ENCODE measurements at regions not wholly inside any gene's neighbourhood (a gene's known extent, or its start where the extent isn't known, plus 50 kb on each side); places are given as distances from the start of the nearest gene placed in this dataset.

DNA sequence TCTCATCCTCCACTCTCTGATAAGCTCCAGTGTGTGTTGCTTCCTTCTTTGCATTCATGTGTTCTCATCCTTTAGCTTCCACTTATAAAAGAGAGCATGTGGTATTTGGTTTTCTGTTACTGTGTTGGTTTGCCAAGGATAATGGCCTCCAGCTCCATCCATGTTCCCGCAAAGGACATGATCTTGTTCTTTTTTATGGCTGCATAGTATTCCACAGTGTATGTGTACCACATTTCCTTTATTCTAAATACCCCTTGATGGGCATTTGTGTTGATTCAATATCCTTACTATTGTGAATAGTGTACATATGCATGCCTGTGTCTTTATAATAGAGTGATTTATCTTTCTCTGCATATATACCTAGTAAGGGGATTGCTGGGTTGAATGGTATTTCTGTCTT, 155.1 kb downstream of the DCK start:
- Histone ChIP-seq H3K4me3 (no peak overlapping the region), H3K36me3 (no peaks in the 10 kb centered on the region), H3K9me3 (peaks cover 0 to 4% (median 0%) of the 10 kb centered on the region in 4 donors), H3K4me1 (no peaks in the 10 kb centered on the region), H3K27me3 (no peaks in the 10 kb centered on the region), H3K27ac (no peak overlapping the region)
- WGBS, 2 donors: 86 to 95% methylated on average over 1 of the region's 1 CpG
- TF ChIP-seq, protein P1, sequence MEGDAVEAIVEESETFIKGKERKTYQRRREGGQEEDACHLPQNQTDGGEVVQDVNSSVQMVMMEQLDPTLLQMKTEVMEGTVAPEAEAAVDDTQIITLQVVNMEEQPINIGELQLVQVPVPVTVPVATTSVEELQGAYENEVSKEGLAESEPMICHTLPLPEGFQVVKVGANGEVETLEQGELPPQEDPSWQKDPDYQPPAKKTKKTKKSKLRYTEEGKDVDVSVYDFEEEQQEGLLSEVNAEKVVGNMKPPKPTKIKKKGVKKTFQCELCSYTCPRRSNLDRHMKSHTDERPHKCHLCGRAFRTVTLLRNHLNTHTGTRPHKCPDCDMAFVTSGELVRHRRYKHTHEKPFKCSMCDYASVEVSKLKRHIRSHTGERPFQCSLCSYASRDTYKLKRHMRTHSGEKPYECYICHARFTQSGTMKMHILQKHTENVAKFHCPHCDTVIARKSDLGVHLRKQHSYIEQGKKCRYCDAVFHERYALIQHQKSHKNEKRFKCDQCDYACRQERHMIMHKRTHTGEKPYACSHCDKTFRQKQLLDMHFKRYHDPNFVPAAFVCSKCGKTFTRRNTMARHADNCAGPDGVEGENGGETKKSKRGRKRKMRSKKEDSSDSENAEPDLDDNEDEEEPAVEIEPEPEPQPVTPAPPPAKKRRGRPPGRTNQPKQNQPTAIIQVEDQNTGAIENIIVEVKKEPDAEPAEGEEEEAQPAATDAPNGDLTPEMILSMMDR (IDR thresholded peaks at IDR 0.05): no peak
- TF ChIP-seq POLR2A (IDR thresholded peaks at IDR 0.05): no peak
- TF ChIP-seq EP300 (IDR thresholded peaks at IDR 0.05): no peak
- DNase-seq (ENCODE audit: low spot score in 2 of 2): no peak

- no peak overlapping the region for H3K4me3 ChIP-seq
- no peak for DNase-seq (ENCODE audit: low spot score in 2 of 2)
- no peaks in the 10 kb centered on the region for H3K36me3 ChIP-seq
- TF ChIP-seq, protein P1 (IDR thresholded peaks at IDR 0.05): no peak
- TF ChIP-seq EP300 (IDR thresholded peaks at IDR 0.05) (no peak), POLR2A (IDR thresholded peaks at IDR 0.05) (no peak)
- WGBS, 2 donors: 81 to 82% methylated on average over 2 of the region's 2 CpGs
- H3K27ac ChIP-seq: no peak overlapping the region
- no peaks in the 10 kb centered on the region for H3K4me1 ChIP-seq
- peaks cover 0 to 4% (median 0%) of the 10 kb centered on the region in 4 donors for H3K9me3 ChIP-seq
- no peaks in the 10 kb centered on the region for H3K27me3 ChIP-seq
These were observed 157.6 kb downstream of the DCK start for GRCh38 chr4:71151054-71151453.

- WGBS, 2 donors: 43 to 51% methylated on average over 4 of the region's 4 CpGs
- TF ChIP-seq EP300 (IDR thresholded peaks at IDR 0.05) (no peak), POLR2A (IDR thresholded peaks at IDR 0.05) (no peak)
- TF ChIP-seq, protein P1 (IDR thresholded peaks at IDR 0.05): no peak
- Histone ChIP-seq H3K27ac (no peak overlapping the region), H3K4me1 (no peaks in the 10 kb centered on the region), H3K36me3 (no peaks in the 10 kb centered on the region), H3K4me3 (no peak overlapping the region), H3K27me3 (no peaks in the 10 kb centered on the region), H3K9me3 (no peaks in the 10 kb centered on the region)
- DNase-seq (ENCODE audit: low spot score in 2 of 2): no peak
These were observed 163.2 kb downstream of the DCK start for GRCh38 chr4:71156616-71157015.

DNA sequence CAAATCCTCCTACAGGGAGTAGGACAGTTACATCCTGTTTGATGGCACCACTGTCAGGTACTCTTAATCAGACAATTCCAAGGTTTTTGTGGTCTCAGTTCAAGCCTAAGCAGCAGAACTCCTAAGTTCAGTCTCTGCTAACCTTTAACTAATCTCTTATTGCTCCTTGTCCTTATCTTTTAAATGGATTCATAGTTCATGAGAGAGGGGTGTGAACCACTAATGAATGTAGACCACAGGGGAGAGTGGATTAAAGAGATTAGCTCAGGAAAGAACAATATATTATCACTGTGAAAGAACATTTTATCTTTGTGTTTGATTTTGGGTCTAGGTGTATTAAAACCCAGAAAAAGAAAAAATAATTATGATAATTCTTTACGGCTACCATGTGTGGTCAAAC, 168.9 kb downstream of the DCK start:
- H3K27me3 ChIP-seq: no peaks in the 10 kb centered on the region
- no peaks in the 10 kb centered on the region for H3K4me1 ChIP-seq
- no peak for DNase-seq (ENCODE audit: low spot score in 2 of 2)
- TF ChIP-seq, protein P1 (IDR thresholded peaks at IDR 0.05): no peak
- TF ChIP-seq POLR2A (IDR thresholded peaks at IDR 0.05): no peak
- TF ChIP-seq EP300 (IDR thresholded peaks at IDR 0.05): no peak
- no peak overlapping the region for H3K27ac ChIP-seq
- 95 to 97% methylated on average over 1 of the region's 1 CpG for WGBS, 2 donors
- H3K9me3 ChIP-seq: no peaks in the 10 kb centered on the region
- no peaks in the 10 kb centered on the region for H3K36me3 ChIP-seq
- no peak overlapping the region for H3K4me3 ChIP-seq

GRCh38 chr4:71163317-71163716, 169.9 kb downstream of the DCK start:
- no peak for TF ChIP-seq POLR2A (IDR thresholded peaks at IDR 0.05)
- TF ChIP-seq, protein P1 (IDR thresholded peaks at IDR 0.05): no peak
- Histone ChIP-seq H3K36me3 (no peaks in the 10 kb centered on the region), H3K9me3 (no peaks in the 10 kb centered on the region), H3K27me3 (no peaks in the 10 kb centered on the region), H3K4me3 (no peak overlapping the region), H3K27ac (no peak overlapping the region), H3K4me1 (no peaks in the 10 kb centered on the region)
- 50 to 74% methylated on average over 2 of the region's 2 CpGs for WGBS, 2 donors
- no peak for DNase-seq (ENCODE audit: low spot score in 2 of 2)

Data from tibial nerve (tissue), 4 donors.